H1 (cell line): ENCODE measurements at regions not wholly inside any gene's neighbourhood (a gene's known extent, or its start where the extent isn't known, plus 50 kb on each side); places are given as distances from the start of the nearest gene placed in this dataset.
A peak's percentile ranks its signal among the peaks of the same experiment; 100 is the strongest.

ENCODE experiments used
- CTCF ChIA-PET: fragments of 300-600 bp; sonication (Branson Sonifier 250); formaldehyde crosslinking; loops from one replicate; lab custom pipeline; 2021; ENCODE audit not compliant: partially characterized antibody; lab: Charles Lee
- POLR2A ChIA-PET: fragments of 300-600 bp; sonication (Branson Sonifier 250); formaldehyde crosslinking; loops from one replicate; lab custom pipeline; 2021; ENCODE audit warnings: inconsistent platforms; ENCODE audit not compliant: partially characterized antibody; lab: Charles Lee
- DNase-seq, 2 experiments: peaks; one replicate each; pipeline versions ENCODE4 v3.0.0 to v3.0.0-alpha.2; 2010 to 2022; ENCODE audit warnings: low spot score in 2 of 2, low read depth in 1 of 2, mixed read lengths in 1 of 2
- FAIRE-seq: peaks from 2 replicates; lab custom pipeline; 2011; peaks lifted over from hg19 to GRCh38; lab: Jason Lieb, UNC
- H2AFZ ChIP-seq: 2 replicates; pipeline ENCODE4 v1.8.1; 2012; ENCODE audit warnings: low read length, inconsistent platforms
- H2AK5ac ChIP-seq: 2 replicates; pipeline ENCODE4 v1.6.1; 2013; ENCODE audit warnings: low read depth, low read length
- H2BK120ac ChIP-seq: replicated peaks from 2 replicates; pipeline ENCODE3; 2013; ENCODE audit warnings: low read depth, low read length, inconsistent platforms
- H2BK12ac ChIP-seq: 2 replicates; pipeline ENCODE4 v1.6.1; 2013; ENCODE audit warnings: low read depth, low read length
- H2BK15ac ChIP-seq: 2 replicates; pipeline ENCODE4 v1.6.1; 2013; ENCODE audit warnings: low read length
- H2BK20ac ChIP-seq: 2 replicates; pipeline ENCODE4 v1.6.1; 2013; ENCODE audit warnings: low read length
- H2BK5ac ChIP-seq: 2 replicates; pipeline ENCODE4 v1.6.1; 2013; ENCODE audit warnings: low read depth, low read length
- H3K14ac ChIP-seq: 2 replicates; pipeline ENCODE4 v1.6.1; 2013; ENCODE audit warnings: inconsistent platforms; ENCODE audit not compliant: insufficient read length
- H3K18ac ChIP-seq: 2 replicates; pipeline ENCODE4 v1.6.1; 2013; ENCODE audit warnings: low read length; ENCODE audit errors: extremely low read depth
- H3K23ac ChIP-seq: 2 replicates; pipeline ENCODE4 v1.6.1; 2013; ENCODE audit warnings: inconsistent platforms; ENCODE audit not compliant: insufficient read length
- H3K23me2 ChIP-seq: 2 replicates; pipeline ENCODE4 v1.6.1; 2013; ENCODE audit warnings: low read depth, low read length
- H3K27ac ChIP-seq: 2 replicates; pipeline ENCODE4 v1.6.1; 2011; ENCODE audit warnings: low read depth, low read length, inconsistent platforms
- H3K27me3 ChIP-seq, 4 experiments: replicated peaks in 1 of 4; 1 replicate in 1 of 4; 2 replicates in 3 of 4; pipeline versions ENCODE4 v1.6.1 to v1.8.1; 2011 to 2013; ENCODE audit warnings: low read length in 3 of 4, mild to moderate bottlenecking in 3 of 4, inconsistent platforms in 2 of 4, mixed read lengths in 2 of 4, moderate library complexity in 1 of 4; ENCODE audit not compliant: control insufficient read depth in 3 of 4, insufficient read depth in 3 of 4; ENCODE audit errors: extremely low read depth in 1 of 4
- H3K36me3 ChIP-seq, 4 experiments: 2 replicates each; pipeline versions ENCODE4 v1.6.1 to v1.8.1; 2011 to 2013; ENCODE audit warnings: mild to moderate bottlenecking in 4 of 4, low read length in 3 of 4, moderate library complexity in 2 of 4, control low read depth in 1 of 4, inconsistent platforms in 1 of 4; ENCODE audit not compliant: insufficient read depth in 4 of 4, control insufficient read depth in 2 of 4
- H3K4ac ChIP-seq: replicated peaks from 2 replicates; pipeline ENCODE3; 2013; ENCODE audit warnings: low read length, low read depth, mixed read lengths, inconsistent platforms; ENCODE audit not compliant: insufficient read length
- H3K4me1 ChIP-seq, 4 experiments: replicated peaks in 1 of 4; 1 replicate in 1 of 4; 2 replicates in 3 of 4; pipeline versions ENCODE4 v1.6.1 to v1.8.1; 2011 to 2013; ENCODE audit warnings: low read length in 3 of 4, inconsistent platforms in 2 of 4, mixed read lengths in 1 of 4; ENCODE audit not compliant: insufficient read depth in 4 of 4, control insufficient read depth in 3 of 4
- H3K4me2 ChIP-seq, 2 experiments: 2 replicates each; pipeline versions ENCODE4 v1.6.1 to v1.8.1; 2011 to 2013; ENCODE audit warnings: low read depth in 2 of 2, low read length in 2 of 2, control low read depth in 1 of 2, inconsistent platforms in 1 of 2, mild to moderate bottlenecking in 1 of 2; ENCODE audit not compliant: insufficient read depth in 1 of 2
- H3K4me3 ChIP-seq, 4 experiments: fragments of 200-600, 300-600 bp in 1 of 4; sonication (generic), shearing (Covaris generic), sonication (Bioruptor Twin) in 1 of 4; 2 replicates each; pipeline versions ENCODE4 v1.5.1 to v1.8.1; 2011 to 2016; ENCODE audit warnings: low read length in 4 of 4, low read depth in 3 of 4, control low read depth in 2 of 4, inconsistent platforms in 2 of 4, mild to moderate bottlenecking in 2 of 4, mixed read lengths in 1 of 4, moderate library complexity in 1 of 4; ENCODE audit not compliant: insufficient read depth in 2 of 4; ENCODE audit errors: extremely low read depth in 1 of 4
- H3K56ac ChIP-seq: replicated peaks from 2 replicates; pipeline ENCODE3; 2013; ENCODE audit warnings: low read depth, mild to moderate bottlenecking, mixed read lengths, low read length, inconsistent platforms; ENCODE audit not compliant: insufficient read length
- H3K79me1 ChIP-seq: 2 replicates; pipeline ENCODE4 v1.6.1; 2013; ENCODE audit warnings: low read depth, low read length, control low read depth
- H3K79me2 ChIP-seq, 2 experiments: 2 replicates each; pipeline versions ENCODE4 v1.6.1 to v1.8.1; 2012 to 2013; ENCODE audit warnings: low read length in 2 of 2, mild to moderate bottlenecking in 2 of 2, inconsistent platforms in 1 of 2; ENCODE audit not compliant: insufficient read depth in 2 of 2, control insufficient read depth in 1 of 2
- H3K9ac ChIP-seq, 4 experiments: replicated peaks in 1 of 4; 1 replicate in 1 of 4; 2 replicates in 3 of 4; pipeline versions ENCODE4 v1.6.1 to v1.8.1; 2011 to 2013; ENCODE audit warnings: low read depth in 3 of 4, low read length in 3 of 4, control low read depth in 2 of 4, mild to moderate bottlenecking in 2 of 4, moderate library complexity in 2 of 4, inconsistent platforms in 1 of 4; ENCODE audit errors: extremely low read depth in 1 of 4
- H3K9me3 ChIP-seq, 2 experiments: 2 replicates each; pipeline versions ENCODE4 v1.6.1 to v1.8.1; 2012 to 2013; ENCODE audit warnings: mild to moderate bottlenecking in 2 of 2, moderate library complexity in 2 of 2, control low read depth in 1 of 2, inconsistent platforms in 1 of 2, low read depth in 1 of 2, low read length in 1 of 2, mixed read lengths in 1 of 2; ENCODE audit not compliant: insufficient read depth in 2 of 2
- H4K20me1 ChIP-seq, 2 experiments: replicated peaks in 1 of 2; 2 replicates each; pipeline versions ENCODE3 to v1.8.1; 2011 to 2013; ENCODE audit warnings: inconsistent platforms in 2 of 2, low read length in 2 of 2, mild to moderate bottlenecking in 1 of 2; ENCODE audit not compliant: insufficient read depth in 2 of 2, control insufficient read depth in 1 of 2
- H4K5ac ChIP-seq: 2 replicates; pipeline ENCODE4 v1.6.1; 2013; ENCODE audit warnings: low read length, low read depth, mixed read lengths, inconsistent platforms; ENCODE audit not compliant: insufficient read length
- H4K8ac ChIP-seq: 2 replicates; pipeline ENCODE4 v1.8.0; 2013; ENCODE audit warnings: mild to moderate bottlenecking, moderate library complexity, low read length, inconsistent platforms; ENCODE audit not compliant: insufficient read depth; ENCODE audit errors: extremely low read depth
- H4K91ac ChIP-seq: replicated peaks from 2 replicates; pipeline ENCODE3; 2013; ENCODE audit warnings: low read length, mixed read lengths, inconsistent platforms; ENCODE audit not compliant: insufficient read length
- BCL11A ChIP-seq, 2 experiments: IDR thresholded peaks; one replicate each; pipeline ENCODE4 v1.6.1; 2011; ENCODE audit warnings: low read depth in 2 of 2, low read length in 2 of 2, mild to moderate bottlenecking in 2 of 2
- CBX8 ChIP-seq: fragments of 300-800, 300-1000 bp; sonication (generic); IDR thresholded peaks from 2 replicates; pipeline ENCODE4 v1.7.1; 2016; ENCODE audit warnings: low read depth, low read length, borderline replicate concordance
- CTBP2 ChIP-seq: IDR thresholded peaks from 2 replicates; pipeline ENCODE4 v1.7.0; 2011; ENCODE audit warnings: borderline replicate concordance, mild to moderate bottlenecking, moderate library complexity, mixed read lengths, low read length; ENCODE audit not compliant: insufficient read depth, insufficient read length
- EZH2 ChIP-seq: fragments of 200-600 bp; sonication (generic); IDR thresholded peaks from 2 replicates; pipeline ENCODE4 v1.7.1; 2012; ENCODE audit warnings: low read depth, mild to moderate bottlenecking, moderate library complexity, low read length, inconsistent platforms; ENCODE audit not compliant: severe bottlenecking
- KDM1A ChIP-seq: fragments of 200-600, 300-600 bp; sonication (generic); IDR thresholded peaks from 2 replicates; pipeline ENCODE4 v1.7.1; 2016; ENCODE audit warnings: mild to moderate bottlenecking, low read length, borderline replicate concordance
- KDM4A ChIP-seq: IDR thresholded peaks from one replicate; pipeline ENCODE4 v1.7.1; 2012; ENCODE audit warnings: low read depth, mild to moderate bottlenecking, moderate library complexity, low read length, inconsistent platforms; ENCODE audit not compliant: severe bottlenecking
- NRF1 ChIP-seq: IDR thresholded peaks from 2 replicates; pipeline ENCODE4 v1.6.1; 2011; ENCODE audit warnings: mild to moderate bottlenecking, low read depth, low read length, improper control_type of control experiment
- SIRT6 ChIP-seq: IDR thresholded peaks from one replicate; pipeline ENCODE4 v1.7.1; 2012; ENCODE audit warnings: low read length, inconsistent platforms
- SP4 ChIP-seq: IDR thresholded peaks from 2 replicates; pipeline ENCODE4 v1.6.1; 2012; ENCODE audit warnings: low read length, inconsistent platforms
- TAF7 ChIP-seq: optimal IDR thresholded peaks from 2 replicates; pipeline ENCODE3; 2011; ENCODE audit warnings: low read depth, mild to moderate bottlenecking, inconsistent platforms, low read length, moderate library complexity, borderline replicate concordance
- TEAD4 ChIP-seq: IDR thresholded peaks from 2 replicates; pipeline ENCODE4 v1.6.1; 2012; ENCODE audit warnings: low read depth, low read length, inconsistent platforms, mixed read lengths
- WGBS, 2 experiments: shearing (Covaris generic) in 1 of 2; methylation state at CpG; one replicate each; pipeline versions ENCODE4 v1.1.6 to v1.1.7; 2013 to 2015; ENCODE audit warnings: low lambda C conversion rate in 2 of 2, mixed read lengths in 2 of 2, inconsistent platforms in 1 of 2, low coverage in 1 of 2, missing lambda C conversion rate in 1 of 2; ENCODE audit not compliant: insufficient replicate concordance in 2 of 2, insufficient coverage in 1 of 2, insufficient read length in 1 of 2; ENCODE audit errors: extremely low coverage in 1 of 2, missing lambda C conversion rate in 1 of 2; 5-methylcytosine and 5-hydroxymethylcytosine counted together

DNA sequence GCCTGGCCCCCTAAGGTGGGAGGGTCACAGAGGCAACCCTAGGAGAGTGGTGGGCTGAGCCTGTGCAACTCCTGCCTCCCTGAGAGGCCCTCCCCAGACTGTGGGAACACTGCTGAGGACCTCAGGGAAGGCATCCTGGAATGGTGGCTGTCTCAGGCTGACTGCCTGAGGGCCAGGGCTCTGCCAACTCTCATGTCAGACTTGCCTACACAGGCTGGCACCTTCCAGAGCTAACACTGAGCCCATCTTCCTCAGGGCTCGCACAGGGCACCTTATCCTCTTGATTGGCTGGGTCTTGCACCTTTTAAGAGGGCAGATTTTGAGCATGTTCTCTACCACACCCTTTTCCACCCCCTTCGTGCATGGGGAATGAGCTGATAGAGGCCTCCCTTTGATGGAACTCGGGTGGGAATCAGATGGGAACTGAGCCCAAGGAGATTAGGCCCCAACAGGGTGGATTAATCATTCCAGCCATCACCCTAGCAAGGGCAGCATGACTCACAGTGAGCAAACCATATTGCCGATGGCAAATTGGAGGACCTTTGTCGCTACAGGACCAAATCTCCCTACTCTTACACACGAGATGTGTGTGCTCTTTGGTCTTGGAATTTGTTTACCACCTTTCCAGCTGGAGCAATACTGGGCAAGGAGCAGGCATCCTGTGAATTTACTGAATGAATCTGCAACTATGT lies 702.8 kb downstream of the VRK1 start:
- H3K9ac ChIP-seq = no peak overlapping the region
- no peak overlapping the region for H3K14ac ChIP-seq
- H2BK5ac ChIP-seq = peak overlapping the region; percentile 16; the same call in 1 of the 2 replicates
- H2AK5ac ChIP-seq = no peak overlapping the region
- H3K4me1 ChIP-seq = peaks cover 0 to 7% (median 3%) of the 10 kb centered on the region in 4 experiments; a peak in 2 of 7 replicates
- no peak overlapping the region for H3K27ac ChIP-seq
- H4K8ac ChIP-seq = no peak overlapping the region
- no peaks in the 10 kb centered on the region for H3K79me1 ChIP-seq
- CTCF ChIA-PET = no interaction called here
- no peak overlapping the region for H2BK12ac ChIP-seq
- H3K18ac ChIP-seq = 0 out of 2 replicates have a peak overlapping the region, but pooled peaks have one; percentile 21
- H3K56ac ChIP-seq = no peak overlapping the region
- H2BK15ac ChIP-seq = no peak overlapping the region
- H3K4ac ChIP-seq = no peak overlapping the region
- H3K36me3 ChIP-seq = no peaks in the 10 kb centered on the region
- H3K4me3 ChIP-seq = no peak overlapping the region
- H2AFZ ChIP-seq = no peak overlapping the region
- H3K4me2 ChIP-seq = no peak overlapping the region
- FAIRE-seq = no peak
- H4K20me1 ChIP-seq = no peaks in the 10 kb centered on the region
- no peaks in the 10 kb centered on the region for H3K23me2 ChIP-seq
- DNase-seq = no peak
- H4K91ac ChIP-seq = no peak overlapping the region
- H2BK20ac ChIP-seq = no peak overlapping the region
- no peaks in the 10 kb centered on the region for H3K27me3 ChIP-seq
- no peak overlapping the region for H4K5ac ChIP-seq
- no peaks in the 10 kb centered on the region for H3K79me2 ChIP-seq
- TF ChIP-seq KDM1A (no peak), NRF1 (no peak), CTBP2 (no peak), TAF7 (no peak), KDM4A (no peak), EZH2 (no peak), CBX8 (no peak), BCL11A (IDR thresholded peaks at IDR 0.05; ENCODE audit: low read depth in 2 of 2, low read length in 2 of 2) (no peak), SIRT6 (no peak), SP4 (no peak), TEAD4 (no peak)
- TF ChIP-seq, all 59 proteins: peak for 0
- no peak overlapping the region for H2BK120ac ChIP-seq
- no peak overlapping the region for H3K23ac ChIP-seq
- POLR2A ChIA-PET = no interaction called here
- no peaks in the 10 kb centered on the region for H3K9me3 ChIP-seq
- WGBS, 2 experiments = 91% methylated on average over 6 of the region's 6 CpGs; no CpG with 5 or more reads in 1 of the 2 experiments
